Urothelium cell line (cell line): ENCODE measurements at regions not wholly inside any gene's neighbourhood (a gene's known extent, or its start where the extent isn't known, plus 50 kb on each side); places are given as distances from the start of the nearest gene placed in this dataset.
"Not testable (repeated sequence)": the region's sequence is repeated elsewhere in the genome, so short reads cannot be mapped to it uniquely, and the experiment has no call there.

Experiments
- DNase-seq: peaks from one replicate; pipeline ENCODE4 v3.0.0; 2011; ENCODE audit warnings: low spot score, mixed read lengths
- FAIRE-seq: peaks from 2 replicates; lab custom pipeline; 2011; peaks lifted over from hg19 to GRCh38; lab: Jason Lieb, UNC

GRCh38 chr7:131061158-131061557 is 266.5 kb upstream of the MKLN1 start:
- no peak for DNase-seq
- no peak for FAIRE-seq

GRCh38 chr7:131061818-131062217 is 265.9 kb upstream of the MKLN1 start:
- no peak for FAIRE-seq

GRCh38 chr7:131066635-131067034 is 261.0 kb upstream of the MKLN1 start:
- FAIRE-seq: no peak
- DNase-seq: no peak

More at GRCh38 chr7:131061818-131062217, 265.9 kb upstream of the MKLN1 start:
- DNase-seq: no peak

GRCh38 chr7:131067220-131067619 is 260.5 kb upstream of the MKLN1 start:
- no peak for DNase-seq
- no peak for FAIRE-seq

- DNase-seq (no peak), FAIRE-seq (no peak)
Measured at GRCh38 chr7:131068604-131069021, 259.1 kb upstream of the MKLN1 start.

GRCh38 chr7:131071786-131072504 is 255.7 kb upstream of the MKLN1 start:
- no peak for FAIRE-seq

GRCh38 chr7:131072505-131073091 is 255.1 kb upstream of the MKLN1 start:
- FAIRE-seq (no peak), DNase-seq (peak; percentile 23)

More at GRCh38 chr7:131071786-131072504, 255.7 kb upstream of the MKLN1 start:
- no peak for DNase-seq

GRCh38 chr7:131074043-131074442 is 253.6 kb upstream of the MKLN1 start:
- no peak for FAIRE-seq
- no peak for DNase-seq

GRCh38 chr7:131074585-131074984 is 253.1 kb upstream of the MKLN1 start:
- DNase-seq: no peak
- FAIRE-seq: no peak

- FAIRE-seq: no peak
- DNase-seq: no peak
Measured at GRCh38 chr7:131075406-131075805, 252.3 kb upstream of the MKLN1 start.

- FAIRE-seq: no peak
- DNase-seq: no peak
Measured at GRCh38 chr7:131076032-131076431, 251.6 kb upstream of the MKLN1 start.

- FAIRE-seq (no peak), DNase-seq (no peak)
Measured at GRCh38 chr7:131076711-131077181, 250.9 kb upstream of the MKLN1 start.

- FAIRE-seq: no peak
- no peak for DNase-seq
Measured at GRCh38 chr7:131077735-131078134, 249.9 kb upstream of the MKLN1 start.

GRCh38 chr7:131080754-131081153 is 246.9 kb upstream of the MKLN1 start:
- FAIRE-seq: no peak
- DNase-seq: no peak

GRCh38 chr7:131081308-131081707 is 246.4 kb upstream of the MKLN1 start:
- no peak for DNase-seq
- FAIRE-seq: no peak

GRCh38 chr7:131083781-131084180 is 243.9 kb upstream of the MKLN1 start:
- FAIRE-seq (no peak), DNase-seq (no peak)

- not testable (repeated sequence) for DNase-seq, FAIRE-seq
Measured at GRCh38 chr7:131084336-131084735, 243.3 kb upstream of the MKLN1 start.

GRCh38 chr7:131087756-131088658 is 239.7 kb upstream of the MKLN1 start:
- no peak for DNase-seq
- no peak for FAIRE-seq

GRCh38 chr7:131090188-131090587 is 237.5 kb upstream of the MKLN1 start:
- FAIRE-seq (no peak), DNase-seq (no peak)

- FAIRE-seq (no peak), DNase-seq (no peak)
Measured at GRCh38 chr7:131090886-131091692, 236.6 kb upstream of the MKLN1 start.

- DNase-seq (no peak), FAIRE-seq (no peak)
Measured at GRCh38 chr7:131094685-131095084, 233.0 kb upstream of the MKLN1 start.
